ENCODE measurements at regions not wholly inside any gene's neighbourhood (a gene's known extent, or its start where the extent isn't known, plus 50 kb on each side); places are given as distances from the start of the nearest gene placed in this dataset.

DNA sequence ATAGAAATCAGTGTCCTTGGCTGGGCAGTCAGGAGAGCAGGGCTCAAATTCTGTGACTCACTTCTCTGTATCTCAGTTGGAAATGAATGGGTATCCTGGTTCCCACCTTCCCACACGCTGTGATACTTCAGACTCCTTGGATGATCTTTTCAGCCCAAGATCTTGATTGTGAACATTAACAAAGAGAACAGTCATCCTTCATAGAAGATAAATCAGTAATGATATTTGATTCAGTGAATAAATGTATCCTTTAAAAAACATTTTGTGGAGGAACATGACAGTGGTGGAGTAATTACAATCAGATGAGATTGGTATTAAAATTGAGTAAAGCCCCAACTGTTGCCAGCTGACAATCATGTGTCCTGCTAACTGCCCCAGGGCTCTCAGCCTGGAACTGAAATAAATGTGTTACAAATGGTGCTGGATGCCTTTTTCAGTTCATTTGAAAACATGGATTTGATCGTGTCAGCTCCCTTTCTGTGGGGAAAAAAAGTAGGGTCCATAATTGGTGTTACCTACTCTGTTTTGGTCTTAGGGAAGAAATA is 72.9 kb upstream of the OR5AN1 start:
- TF ChIP-seq CTCF (IDR thresholded peaks at IDR 0.05; ENCODE audit: poor library complexity, severe bottlenecking) = no peak
- Histone ChIP-seq H3K27me3 (ENCODE audit: insufficient read depth, poor library complexity, severe bottlenecking) (no peaks in the 10 kb centered on the region), H3K36me3 (ENCODE audit: low read depth) (no peaks in the 10 kb centered on the region), H3K4me3 (ENCODE audit: severe bottlenecking) (no peak overlapping the region), H3K9me3 (ENCODE audit: severe bottlenecking) (no peaks in the 10 kb centered on the region), H3K27ac (ENCODE audit: poor library complexity, severe bottlenecking) (no peak overlapping the region), H3K4me1 (ENCODE audit: insufficient read depth, poor library complexity, severe bottlenecking) (no peaks in the 10 kb centered on the region)
- no peak for ATAC-seq (ENCODE audit: low read depth)
- DNase-seq (ENCODE audit: low spot score) = no peak

DNA sequence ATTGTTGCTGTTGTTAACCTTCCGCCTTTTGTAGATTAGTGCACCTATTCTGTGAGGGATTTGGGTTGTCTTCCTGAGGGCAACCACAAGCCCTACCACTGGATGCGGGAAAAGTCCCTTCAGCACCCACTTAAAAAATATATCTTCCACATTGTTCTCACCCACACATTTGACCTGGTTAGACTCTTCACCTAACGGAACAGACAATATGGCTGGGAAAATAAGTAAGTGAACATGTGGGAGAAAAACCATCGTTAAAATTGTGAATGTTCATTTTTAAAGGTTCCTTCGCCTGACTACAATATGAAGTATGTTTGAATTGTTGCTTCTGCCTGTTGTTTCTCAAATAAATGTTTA is 72.0 kb upstream of the MPEG1 start:
- no peaks in the 10 kb centered on the region for H3K27me3 ChIP-seq (ENCODE audit: insufficient read depth, poor library complexity, severe bottlenecking)
- no peak overlapping the region for H3K27ac ChIP-seq (ENCODE audit: poor library complexity, severe bottlenecking)
- no peaks in the 10 kb centered on the region for H3K4me1 ChIP-seq (ENCODE audit: insufficient read depth, poor library complexity, severe bottlenecking)
- ATAC-seq (ENCODE audit: low read depth) (no peak), DNase-seq (ENCODE audit: low spot score) (no peak)
- H3K9me3 ChIP-seq (ENCODE audit: severe bottlenecking) = no peaks in the 10 kb centered on the region
- peak; percentile 72 for TF ChIP-seq CTCF (IDR thresholded peaks at IDR 0.05; ENCODE audit: poor library complexity, severe bottlenecking)
- no peaks in the 10 kb centered on the region for H3K36me3 ChIP-seq (ENCODE audit: low read depth)
- no peak overlapping the region for H3K4me3 ChIP-seq (ENCODE audit: severe bottlenecking)

- H3K9me3 ChIP-seq (ENCODE audit: severe bottlenecking) = no peaks in the 10 kb centered on the region
- no peaks in the 10 kb centered on the region for H3K27me3 ChIP-seq (ENCODE audit: insufficient read depth, poor library complexity, severe bottlenecking)
- peak; percentile 88 for TF ChIP-seq CTCF (IDR thresholded peaks at IDR 0.05; ENCODE audit: poor library complexity, severe bottlenecking)
- H3K27ac ChIP-seq (ENCODE audit: poor library complexity, severe bottlenecking) = no peak overlapping the region
- DNase-seq (ENCODE audit: low spot score) = no peak
- ATAC-seq (ENCODE audit: low read depth) = peak; percentile 48; the same call in 2 of the 3 replicates
- no peaks in the 10 kb centered on the region for H3K4me1 ChIP-seq (ENCODE audit: insufficient read depth, poor library complexity, severe bottlenecking)
- no peak overlapping the region for H3K4me3 ChIP-seq (ENCODE audit: severe bottlenecking)
- no peaks in the 10 kb centered on the region for H3K36me3 ChIP-seq (ENCODE audit: low read depth)
These were observed 71.4 kb upstream of the MPEG1 start for GRCh38 chr11:59283825-59284772.

DNA sequence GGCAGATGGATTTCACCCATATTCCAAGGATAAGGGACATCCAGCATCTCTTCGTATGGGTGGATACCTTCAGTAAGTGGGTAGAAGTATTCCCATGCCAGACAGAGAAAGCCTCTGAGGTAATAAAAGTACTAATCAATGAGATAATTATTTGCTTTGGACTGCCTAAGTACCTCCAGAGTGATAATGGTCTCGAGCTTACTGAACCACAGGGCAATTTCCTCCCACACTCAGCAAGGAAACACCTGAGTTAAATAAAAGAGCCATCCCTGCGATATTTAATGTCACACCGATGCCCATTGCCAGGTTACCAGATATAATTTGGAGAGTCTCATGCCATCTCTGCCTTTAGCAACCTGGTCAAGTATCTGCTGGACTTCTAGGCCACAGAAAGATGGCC is 70.6 kb upstream of the MPEG1 start:
- Histone ChIP-seq H3K4me3 (ENCODE audit: severe bottlenecking) (no peak overlapping the region), H3K27ac (ENCODE audit: poor library complexity, severe bottlenecking) (no peak overlapping the region)
- TF ChIP-seq CTCF (IDR thresholded peaks at IDR 0.05; ENCODE audit: poor library complexity, severe bottlenecking) = no peak

GRCh38 chr11:59281177-59281576 is 68.5 kb upstream of the MPEG1 start:
- TF ChIP-seq CTCF (IDR thresholded peaks at IDR 0.05; ENCODE audit: poor library complexity, severe bottlenecking) = no peak
- no peaks in the 10 kb centered on the region for H3K9me3 ChIP-seq (ENCODE audit: severe bottlenecking)
- H3K27ac ChIP-seq (ENCODE audit: poor library complexity, severe bottlenecking) = no peak overlapping the region
- H3K4me1 ChIP-seq (ENCODE audit: insufficient read depth, poor library complexity, severe bottlenecking) = no peaks in the 10 kb centered on the region
- H3K27me3 ChIP-seq (ENCODE audit: insufficient read depth, poor library complexity, severe bottlenecking) = no peaks in the 10 kb centered on the region
- no peak overlapping the region for H3K4me3 ChIP-seq (ENCODE audit: severe bottlenecking)
- ATAC-seq (ENCODE audit: low read depth) (no peak), DNase-seq (ENCODE audit: low spot score) (no peak)
- H3K36me3 ChIP-seq (ENCODE audit: low read depth) = no peaks in the 10 kb centered on the region

More for the DNA sequence above, 70.6 kb upstream of the MPEG1 start:
- no peaks in the 10 kb centered on the region for H3K27me3 ChIP-seq (ENCODE audit: insufficient read depth, poor library complexity, severe bottlenecking)
- H3K36me3 ChIP-seq (ENCODE audit: low read depth) = no peaks in the 10 kb centered on the region
- no peak for DNase-seq (ENCODE audit: low spot score)
- no peaks in the 10 kb centered on the region for H3K9me3 ChIP-seq (ENCODE audit: severe bottlenecking)
- no peaks in the 10 kb centered on the region for H3K4me1 ChIP-seq (ENCODE audit: insufficient read depth, poor library complexity, severe bottlenecking)
- no peak for ATAC-seq (ENCODE audit: low read depth)
